ENCODE measurements at regions not wholly inside any gene's neighbourhood (a gene's known extent, or its start where the extent isn't known, plus 50 kb on each side); places are given as distances from the start of the nearest gene placed in this dataset.
A peak's percentile ranks its signal among the peaks of the same experiment; 100 is the strongest.

GRCh38 chr10:98332623-98333269, 64.8 kb upstream of the LOXL4 start:
- H3K27me3 ChIP-seq: no peaks in the 10 kb centered on the region

GRCh38 chr10:98331885-98332284, 63.9 kb upstream of the LOXL4 start:
- no peaks in the 10 kb centered on the region for H3K36me3 ChIP-seq
- WGBS: 55% methylated on average over 6 of the region's 6 CpGs
- no peak overlapping the region for H3K27ac ChIP-seq
- no peak for DNase-seq (ENCODE audit: low spot score in 2 of 2)
- TF ChIP-seq, protein P1, sequence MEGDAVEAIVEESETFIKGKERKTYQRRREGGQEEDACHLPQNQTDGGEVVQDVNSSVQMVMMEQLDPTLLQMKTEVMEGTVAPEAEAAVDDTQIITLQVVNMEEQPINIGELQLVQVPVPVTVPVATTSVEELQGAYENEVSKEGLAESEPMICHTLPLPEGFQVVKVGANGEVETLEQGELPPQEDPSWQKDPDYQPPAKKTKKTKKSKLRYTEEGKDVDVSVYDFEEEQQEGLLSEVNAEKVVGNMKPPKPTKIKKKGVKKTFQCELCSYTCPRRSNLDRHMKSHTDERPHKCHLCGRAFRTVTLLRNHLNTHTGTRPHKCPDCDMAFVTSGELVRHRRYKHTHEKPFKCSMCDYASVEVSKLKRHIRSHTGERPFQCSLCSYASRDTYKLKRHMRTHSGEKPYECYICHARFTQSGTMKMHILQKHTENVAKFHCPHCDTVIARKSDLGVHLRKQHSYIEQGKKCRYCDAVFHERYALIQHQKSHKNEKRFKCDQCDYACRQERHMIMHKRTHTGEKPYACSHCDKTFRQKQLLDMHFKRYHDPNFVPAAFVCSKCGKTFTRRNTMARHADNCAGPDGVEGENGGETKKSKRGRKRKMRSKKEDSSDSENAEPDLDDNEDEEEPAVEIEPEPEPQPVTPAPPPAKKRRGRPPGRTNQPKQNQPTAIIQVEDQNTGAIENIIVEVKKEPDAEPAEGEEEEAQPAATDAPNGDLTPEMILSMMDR (IDR thresholded peaks at IDR 0.05): peak in 1 of 2 donors; percentile 25
- TF ChIP-seq POLR2AphosphoS5 (IDR thresholded peaks at IDR 0.05): no peak
- no peaks in the 10 kb centered on the region for H3K27me3 ChIP-seq
- H3K4me3 ChIP-seq: no peak overlapping the region
- H3K4me1 ChIP-seq: no peaks in the 10 kb centered on the region
- H3K9me3 ChIP-seq: no peaks in the 10 kb centered on the region

More at GRCh38 chr10:98332623-98333269, 64.8 kb upstream of the LOXL4 start:
- TF ChIP-seq POLR2AphosphoS5 (IDR thresholded peaks at IDR 0.05): no peak
- WGBS: 67% methylated on average over 8 of the region's 8 CpGs
- Histone ChIP-seq H3K9me3 (no peaks in the 10 kb centered on the region), H3K27ac (no peak overlapping the region), H3K4me1 (no peaks in the 10 kb centered on the region), H3K36me3 (no peaks in the 10 kb centered on the region), H3K4me3 (no peak overlapping the region)
- DNase-seq (ENCODE audit: low spot score in 2 of 2): no peak

DNA sequence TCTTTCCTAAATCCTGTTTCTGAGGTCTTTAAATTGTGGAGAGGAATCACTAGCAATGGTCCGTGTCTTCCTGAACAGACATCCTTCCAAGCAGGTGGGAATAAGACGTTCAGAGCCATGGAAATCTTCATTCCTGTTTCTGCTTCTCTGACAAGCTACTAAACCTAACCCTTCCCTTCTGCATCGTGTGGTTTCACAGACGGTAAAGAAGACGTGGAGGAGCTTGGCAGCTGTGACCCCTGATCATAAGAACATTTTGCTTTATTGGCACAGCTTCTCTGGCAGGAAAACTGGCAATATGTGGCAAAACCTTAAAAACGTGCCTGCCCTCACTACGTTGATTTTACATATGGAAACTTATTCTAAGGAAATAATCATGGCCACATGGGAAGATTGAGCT, 63.0 kb upstream of the LOXL4 start:
- 78% methylated on average over 7 of the region's 7 CpGs for WGBS
- H3K27ac ChIP-seq: no peak overlapping the region
- no peaks in the 10 kb centered on the region for H3K9me3 ChIP-seq
- no peaks in the 10 kb centered on the region for H3K36me3 ChIP-seq
- no peak overlapping the region for H3K4me3 ChIP-seq
- no peaks in the 10 kb centered on the region for H3K27me3 ChIP-seq
- H3K4me1 ChIP-seq: no peaks in the 10 kb centered on the region
- no peak for TF ChIP-seq POLR2AphosphoS5 (IDR thresholded peaks at IDR 0.05)
- TF ChIP-seq, protein P1 (IDR thresholded peaks at IDR 0.05): no peak
- no peak for TF ChIP-seq EP300 (IDR thresholded peaks at IDR 0.05)
- no peak for TF ChIP-seq POLR2A (IDR thresholded peaks at IDR 0.05)
- no peak for DNase-seq (ENCODE audit: low spot score in 2 of 2)

GRCh38 chr10:98328640-98329039, 60.6 kb upstream of the LOXL4 start:
- TF ChIP-seq, protein P1 (IDR thresholded peaks at IDR 0.05): no peak
- TF ChIP-seq POLR2A (IDR thresholded peaks at IDR 0.05): no peak
- no peak for TF ChIP-seq EP300 (IDR thresholded peaks at IDR 0.05)
- no peak for TF ChIP-seq POLR2AphosphoS5 (IDR thresholded peaks at IDR 0.05)
- H3K36me3 ChIP-seq: no peaks in the 10 kb centered on the region
- H3K4me1 ChIP-seq: peaks cover 8% of the 10 kb centered on the region
- no peak for DNase-seq (ENCODE audit: low spot score in 2 of 2)
- WGBS: 93% methylated on average over 1 of the region's 1 CpG
- H3K27me3 ChIP-seq: no peaks in the 10 kb centered on the region
- H3K27ac ChIP-seq: no peak overlapping the region
- H3K4me3 ChIP-seq: no peak overlapping the region
- no peaks in the 10 kb centered on the region for H3K9me3 ChIP-seq

DNA sequence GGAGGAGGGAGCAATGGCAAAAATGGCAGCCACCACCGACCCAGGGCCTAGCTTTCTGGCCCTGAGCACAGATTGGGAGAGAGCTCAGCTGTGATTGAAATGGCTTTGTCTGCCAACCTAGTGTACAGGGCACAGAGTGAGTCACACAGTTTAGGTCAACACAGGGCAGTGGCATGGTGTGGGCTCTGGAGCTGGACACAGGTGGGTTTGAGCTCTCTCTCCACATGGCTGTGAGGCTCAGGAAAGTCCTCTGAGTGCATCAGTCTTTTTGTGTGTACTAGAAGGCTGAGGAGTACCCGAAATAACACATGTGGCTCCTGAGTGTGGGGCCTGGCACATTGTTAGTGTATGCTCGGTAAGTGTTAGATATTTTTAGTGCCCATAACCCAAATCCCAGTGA, 60.2 kb upstream of the LOXL4 start:
- H3K27me3 ChIP-seq: no peaks in the 10 kb centered on the region
- H3K4me3 ChIP-seq: no peak overlapping the region
- peaks cover 12% of the 10 kb centered on the region for H3K4me1 ChIP-seq
- no peak overlapping the region for H3K27ac ChIP-seq
- DNase-seq (ENCODE audit: low spot score in 2 of 2): no peak
- no peaks in the 10 kb centered on the region for H3K9me3 ChIP-seq
- H3K36me3 ChIP-seq: no peaks in the 10 kb centered on the region
- WGBS: 100% methylated on average over 1 of the region's 3 CpGs
- TF ChIP-seq POLR2A (IDR thresholded peaks at IDR 0.05): no peak
- no peak for TF ChIP-seq EP300 (IDR thresholded peaks at IDR 0.05)
- no peak for TF ChIP-seq POLR2AphosphoS5 (IDR thresholded peaks at IDR 0.05)
- TF ChIP-seq, protein P1 (IDR thresholded peaks at IDR 0.05): no peak

- Histone ChIP-seq H3K27me3 (no peaks in the 10 kb centered on the region), H3K27ac (no peak overlapping the region), H3K9me3 (no peaks in the 10 kb centered on the region), H3K4me1 (peaks cover 20% of the 10 kb centered on the region), H3K4me3 (no peak overlapping the region), H3K36me3 (no peaks in the 10 kb centered on the region)
- DNase-seq (ENCODE audit: low spot score in 2 of 2): no peak
- WGBS: 43% methylated on average over 15 of the region's 15 CpGs
- TF ChIP-seq EP300 (IDR thresholded peaks at IDR 0.05) (no peak), POLR2AphosphoS5 (IDR thresholded peaks at IDR 0.05) (no peak), POLR2A (IDR thresholded peaks at IDR 0.05) (no peak)
- TF ChIP-seq, protein P1 (IDR thresholded peaks at IDR 0.05): no peak
Measured at GRCh38 chr10:98326621-98327027, 58.6 kb upstream of the LOXL4 start.

All from suprapubic skin (tissue), 4 donors.